Left lung (tissue), 4 donors: ENCODE measurements at regions not wholly inside any gene's neighbourhood (a gene's known extent, or its start where the extent isn't known, plus 50 kb on each side); places are given as distances from the start of the nearest gene placed in this dataset.

Experiments used
- ATAC-seq: fragments of 200-7000 bp; cut with Tn5 transposase; one replicate; pipeline ENCODE4 v1.9.1; 2020; ENCODE audit warnings: moderate library complexity
- DNase-seq, 4 donors: peaks; one replicate each; pipeline ENCODE4 v3.0.0-alpha.2; 2013 to 2020
- H3K27ac ChIP-seq, 2 donors: fragments of 200-600 bp; sonication (generic) in 1 of 2; one replicate each; pipeline versions ENCODE4 v1.5.0 to v1.8.0; 2020 to 2021
- H3K27me3 ChIP-seq, 2 donors: fragments of 200-600 bp; sonication (generic) in 1 of 2; one replicate each; pipeline versions ENCODE4 v1.5.0 to v1.8.0; 2020 to 2021
- H3K36me3 ChIP-seq, 2 donors: fragments of 200-600 bp; sonication (generic) in 1 of 2; one replicate each; pipeline versions ENCODE4 v1.5.0 to v1.8.0; 2020 to 2021
- H3K4me1 ChIP-seq, 2 donors: fragments of 200-600 bp; one replicate each; pipeline ENCODE4 v1.8.0; 2021
- H3K4me3 ChIP-seq, 2 donors: fragments of 200-600 bp; sonication (generic) in 1 of 2; one replicate each; pipeline versions ENCODE4 v1.5.0 to v1.8.0; 2020 to 2021; ENCODE audit warnings: mild to moderate bottlenecking in 1 of 2
- H3K9me3 ChIP-seq, 2 donors: fragments of 200-600 bp; sonication (generic) in 1 of 2; one replicate each; pipeline versions ENCODE4 v1.5.0 to v1.8.0; 2020 to 2021
- intact Hi-C, 2 donors: fragments of 100-400 bp; cut with DNase I; formaldehyde crosslinking; loops; one replicate each; pipeline versions ENCODE4 v1.11.2 to v1.14.2; 2022
- TF ChIP-seq, protein P1 (sequence below), 2 donors: fragments of 200-600 bp; sonication (generic) in 1 of 2; IDR thresholded peaks; one replicate each; pipeline versions ENCODE4 v1.5.0 to v1.8.0; 2021; ENCODE audit warnings: antibody characterized with exemption in 2 of 2
- donor health status: DM: no; HTN: yes; CAD: no.
- donor health status: DM: no; HTN: no; CAD: no.

DNA sequence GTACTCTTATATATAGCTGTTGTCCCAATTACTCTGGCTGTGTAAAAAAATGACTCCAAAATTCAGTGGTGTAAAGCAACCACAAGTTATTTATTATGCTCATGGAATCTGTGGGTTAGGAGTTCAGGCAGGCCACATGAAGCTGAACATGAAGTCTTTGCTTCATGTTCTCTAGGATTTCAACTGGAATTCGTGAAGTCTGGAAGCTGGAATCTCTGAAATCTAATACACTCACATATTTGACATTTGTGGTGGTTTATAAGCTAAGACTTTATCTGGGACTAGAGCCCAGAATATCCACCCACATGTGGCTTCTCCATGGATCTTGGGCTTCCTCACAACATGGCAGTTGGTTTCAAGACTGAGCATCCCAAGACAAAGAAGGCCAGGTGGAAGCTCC, 430.6 kb downstream of the MIAT start:
- ATAC-seq (no peak), DNase-seq (no peak)
- peaks cover 0 to 56% of the 10 kb centered on the region in 2 donors for H3K27me3 ChIP-seq
- H3K4me1 ChIP-seq = no peaks in the 10 kb centered on the region
- peaks cover 0 to 8% of the 10 kb centered on the region in 2 donors for H3K9me3 ChIP-seq
- H3K27ac ChIP-seq = no peak overlapping the region
- no peaks in the 10 kb centered on the region for H3K36me3 ChIP-seq
- intact Hi-C loops = loop anchor here in 1 of 2 donors (10.0 kb wide), 1 partner anchor 63 kb away; no protein-coding TSS in a partner anchor
- H3K4me3 ChIP-seq = no peak overlapping the region
- TF ChIP-seq, protein P1, sequence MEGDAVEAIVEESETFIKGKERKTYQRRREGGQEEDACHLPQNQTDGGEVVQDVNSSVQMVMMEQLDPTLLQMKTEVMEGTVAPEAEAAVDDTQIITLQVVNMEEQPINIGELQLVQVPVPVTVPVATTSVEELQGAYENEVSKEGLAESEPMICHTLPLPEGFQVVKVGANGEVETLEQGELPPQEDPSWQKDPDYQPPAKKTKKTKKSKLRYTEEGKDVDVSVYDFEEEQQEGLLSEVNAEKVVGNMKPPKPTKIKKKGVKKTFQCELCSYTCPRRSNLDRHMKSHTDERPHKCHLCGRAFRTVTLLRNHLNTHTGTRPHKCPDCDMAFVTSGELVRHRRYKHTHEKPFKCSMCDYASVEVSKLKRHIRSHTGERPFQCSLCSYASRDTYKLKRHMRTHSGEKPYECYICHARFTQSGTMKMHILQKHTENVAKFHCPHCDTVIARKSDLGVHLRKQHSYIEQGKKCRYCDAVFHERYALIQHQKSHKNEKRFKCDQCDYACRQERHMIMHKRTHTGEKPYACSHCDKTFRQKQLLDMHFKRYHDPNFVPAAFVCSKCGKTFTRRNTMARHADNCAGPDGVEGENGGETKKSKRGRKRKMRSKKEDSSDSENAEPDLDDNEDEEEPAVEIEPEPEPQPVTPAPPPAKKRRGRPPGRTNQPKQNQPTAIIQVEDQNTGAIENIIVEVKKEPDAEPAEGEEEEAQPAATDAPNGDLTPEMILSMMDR (IDR thresholded peaks at IDR 0.05) = no peak

DNA sequence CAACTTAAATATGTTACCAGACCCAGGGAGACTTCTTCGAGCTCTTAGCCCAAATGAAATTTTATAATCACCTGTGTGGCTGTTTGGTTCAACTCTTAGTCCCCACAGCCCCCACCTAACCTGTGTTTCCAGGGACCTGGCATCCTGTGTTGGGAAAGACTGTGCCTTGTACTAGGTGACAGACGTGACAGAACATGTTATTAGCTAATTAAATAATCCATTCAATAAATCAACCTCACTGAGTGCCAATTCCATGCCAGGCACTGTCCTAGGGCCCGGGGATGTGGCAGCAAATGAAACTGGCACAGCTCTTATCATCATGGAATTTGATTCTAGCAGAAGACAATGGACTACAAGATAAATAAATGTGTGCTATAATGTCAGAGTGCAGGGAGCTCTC, 431.9 kb downstream of the MIAT start:
- H3K9me3 ChIP-seq = peaks cover 0 to 8% of the 10 kb centered on the region in 2 donors

DNA sequence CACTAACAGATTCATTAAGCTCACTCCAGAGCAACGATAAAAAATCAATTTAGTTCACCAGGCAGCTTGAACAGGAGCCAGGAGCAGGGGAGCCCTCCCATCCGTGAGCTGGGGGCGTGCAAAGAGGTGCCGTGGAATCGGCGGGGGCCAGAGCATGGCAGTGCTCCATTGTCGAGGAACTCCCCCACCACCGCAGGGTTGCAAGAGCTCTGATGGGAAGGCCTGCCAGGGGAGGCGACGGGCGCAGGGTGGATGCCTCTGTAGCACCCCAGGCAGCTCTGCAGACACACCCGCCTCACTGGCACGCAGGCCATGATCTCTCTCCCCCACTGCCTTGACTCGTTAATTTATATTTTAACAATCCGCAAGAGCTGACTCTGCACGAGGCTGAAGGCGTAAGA, 433.2 kb downstream of the MIAT start:
- H3K9me3 ChIP-seq = peaks cover 0 to 8% of the 10 kb centered on the region in 2 donors
- H3K36me3 ChIP-seq = no peaks in the 10 kb centered on the region
- TF ChIP-seq, protein P1 (IDR thresholded peaks at IDR 0.05) = no peak
- ATAC-seq (no peak), DNase-seq (no peak)
- no peaks in the 10 kb centered on the region for H3K4me1 ChIP-seq
- no peak overlapping the region for H3K27ac ChIP-seq
- intact Hi-C loops = no loop called here
- peaks cover 0 to 61% of the 10 kb centered on the region in 2 donors for H3K27me3 ChIP-seq
- H3K4me3 ChIP-seq = no peak overlapping the region

More for the DNA sequence above, 431.9 kb downstream of the MIAT start:
- no peak for ATAC-seq
- no peak overlapping the region for H3K4me3 ChIP-seq
- H3K27ac ChIP-seq = no peak overlapping the region
- intact Hi-C loops = loop anchor here in 1 of 2 donors (10.0 kb wide), 1 partner anchor 64 kb away; no protein-coding TSS in a partner anchor
- DNase-seq = no peak
- H3K27me3 ChIP-seq = peaks cover 0 to 62% of the 10 kb centered on the region in 2 donors
- H3K4me1 ChIP-seq = no peaks in the 10 kb centered on the region
- TF ChIP-seq, protein P1 (IDR thresholded peaks at IDR 0.05) = no peak
- H3K36me3 ChIP-seq = no peaks in the 10 kb centered on the region

DNA sequence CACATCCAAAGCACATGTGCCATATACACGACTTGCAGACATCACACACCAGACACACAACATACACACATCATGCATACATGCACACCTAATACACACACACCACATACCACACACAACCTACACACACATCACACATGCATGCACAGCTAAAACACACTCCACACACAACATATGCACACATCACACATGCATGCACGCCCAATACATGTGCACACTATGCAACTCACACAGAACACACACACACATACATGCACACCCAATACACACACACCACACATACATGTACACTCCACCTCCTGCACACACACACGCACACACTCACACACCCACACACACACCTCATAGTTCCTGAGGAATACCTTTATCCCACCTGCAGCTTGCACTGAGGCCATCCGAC, 436.0 kb downstream of the MIAT start:
- Histone ChIP-seq H3K9me3 (peaks cover 0 to under 1% of the 10 kb centered on the region in 2 donors), H3K27me3 (peaks cover 0 to 54% of the 10 kb centered on the region in 2 donors), H3K4me3 (no peak overlapping the region), H3K4me1 (no peaks in the 10 kb centered on the region), H3K36me3 (no peaks in the 10 kb centered on the region), H3K27ac (no peak overlapping the region)
- TF ChIP-seq, protein P1 (IDR thresholded peaks at IDR 0.05) = no peak
- DNase-seq (no peak), ATAC-seq (no peak)
- intact Hi-C loops = no loop called here

DNA sequence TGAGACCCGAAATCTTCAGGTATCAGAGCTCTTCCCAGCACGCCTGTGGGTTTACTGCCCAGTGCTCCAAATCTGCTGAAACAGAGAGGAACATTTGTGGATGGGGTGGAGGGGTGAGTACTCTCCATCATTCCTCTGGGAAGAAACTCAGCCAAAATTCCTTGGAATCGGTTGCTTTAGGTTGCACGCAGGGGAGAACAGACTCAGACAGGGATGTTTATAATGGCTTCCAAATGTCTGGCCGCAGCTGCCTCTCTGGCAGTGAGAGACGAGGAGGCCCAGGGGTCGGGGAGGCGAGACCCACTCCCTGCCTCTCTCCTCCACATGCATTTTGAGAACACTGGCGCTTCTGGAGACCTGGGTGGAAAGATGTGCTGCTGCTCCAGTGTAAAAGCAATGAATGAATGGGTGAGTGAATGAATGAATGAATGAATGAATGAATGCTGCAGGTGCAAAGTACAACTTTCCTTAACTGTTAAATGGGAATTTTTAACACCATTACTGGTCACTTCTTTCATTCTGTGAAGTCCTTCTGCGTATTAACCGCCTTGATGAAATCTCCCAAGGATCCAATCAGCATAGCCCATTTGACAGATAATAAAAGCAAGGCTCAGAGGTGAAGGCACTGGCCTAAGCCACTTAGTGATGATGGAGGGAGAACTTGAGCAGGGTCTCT, 437.4 kb downstream of the MIAT start:
- peak in 1 of 4 donors; percentile 13 for DNase-seq
- no peak for ATAC-seq
- Histone ChIP-seq H3K27ac (no peak overlapping the region), H3K4me3 (no peak overlapping the region), H3K36me3 (no peaks in the 10 kb centered on the region), H3K4me1 (no peaks in the 10 kb centered on the region), H3K9me3 (no peaks in the 10 kb centered on the region), H3K27me3 (peaks cover 0 to 50% of the 10 kb centered on the region in 2 donors)
- TF ChIP-seq, protein P1 (IDR thresholded peaks at IDR 0.05) = no peak
- intact Hi-C loops = no loop called here
